B cell (primary cell): ENCODE measurements at regions not wholly inside any gene's neighbourhood (a gene's known extent, or its start where the extent isn't known, plus 50 kb on each side); places are given as distances from the start of the nearest gene placed in this dataset.

ENCODE experiments used
- ATAC-seq: fragments of 200-7000 bp; cut with Tn5 transposase; one replicate; pipeline ENCODE4 v1.10.0; 2021; ENCODE audit warnings: low read depth, mild to moderate bottlenecking, moderate number of reproducible peaks, moderate library complexity
- CTCF ChIA-PET: fragments of 350-600 bp; sonication (Branson Sonifier 250); formaldehyde crosslinking; loops from one replicate; lab custom pipeline; 2021; ENCODE audit warnings: antibody characterized with exemption, inconsistent platforms; lab: Charles Lee
- POLR2A ChIA-PET: fragments of 350-600 bp; sonication (Branson Sonifier 250); formaldehyde crosslinking; loops from one replicate; lab custom pipeline; 2021; ENCODE audit warnings: antibody characterized with exemption; lab: Charles Lee
- DNase-seq: peaks from one replicate; pipeline ENCODE4 v3.0.0; 2013
- H2AFZ ChIP-seq: 2 replicates; pipeline ENCODE4 v1.6.1; 2012; ENCODE audit warnings: mild to moderate bottlenecking, low read depth, low read length; ENCODE audit not compliant: insufficient read depth, poor library complexity, severe bottlenecking
- H3K27ac ChIP-seq, 2 donors: 1 replicate in 1 of 2; 2 replicates in 1 of 2; pipeline ENCODE4 v1.5.1; 2012 to 2013; ENCODE audit warnings: low read length in 2 of 2, mild to moderate bottlenecking in 2 of 2, moderate library complexity in 1 of 2
- H3K27me3 ChIP-seq, 4 experiments: fragments of 200-600 bp in 1 of 4; sonication (generic) in 1 of 4; replicated peaks in 1 of 4; 1 replicate in 2 of 4; 2 replicates in 2 of 4; pipeline versions ENCODE4 v1.6.1 to v1.7.0; 2013 to 2016; ENCODE audit warnings: low read length in 3 of 4, mild to moderate bottlenecking in 2 of 4, mixed read lengths in 1 of 4, moderate library complexity in 1 of 4; ENCODE audit not compliant: insufficient read depth in 4 of 4, control insufficient read depth in 3 of 4; ENCODE audit errors: control extremely low read depth in 1 of 4
- H3K36me3 ChIP-seq, 2 experiments: replicated peaks in 1 of 2; 1 replicate in 1 of 2; 2 replicates in 1 of 2; pipeline versions ENCODE4 v1.6.1 to v1.7.1; 2013; ENCODE audit warnings: low read length in 1 of 2; ENCODE audit not compliant: insufficient read depth in 2 of 2, control insufficient read depth in 1 of 2; ENCODE audit errors: control extremely low read depth in 1 of 2, extremely low read depth in 1 of 2
- H3K4me1 ChIP-seq, 2 donors: fragments of 200-600 bp in 1 of 2; sonication (generic) in 1 of 2; 1 replicate in 1 of 2; 2 replicates in 1 of 2; pipeline versions ENCODE4 v1.5.1 to v1.6.1; 2013 to 2017; ENCODE audit warnings: low read length in 2 of 2; ENCODE audit not compliant: control insufficient read depth in 2 of 2, insufficient read depth in 2 of 2
- H3K4me2 ChIP-seq: replicated peaks from 2 replicates; pipeline ENCODE3; 2012; ENCODE audit warnings: mild to moderate bottlenecking, low read depth, low read length; ENCODE audit not compliant: poor library complexity, severe bottlenecking
- H3K4me3 ChIP-seq, 5 experiments: fragments of 200-600 bp in 1 of 5; sonication (generic) in 1 of 5; 1 replicate in 3 of 5; 2 replicates in 2 of 5; pipeline versions ENCODE4 v1.5.1 to v1.7.0; 2011 to 2016; ENCODE audit warnings: low read length in 4 of 5, mild to moderate bottlenecking in 4 of 5, low read depth in 2 of 5, control low read depth in 1 of 5, moderate library complexity in 1 of 5; ENCODE audit not compliant: insufficient read depth in 1 of 5; ENCODE audit errors: control extremely low read depth in 1 of 5, extremely low read depth in 1 of 5
- H3K79me2 ChIP-seq: fragments of 200-600 bp; sonication (generic); one replicate; pipeline ENCODE4 v1.6.0; 2016; ENCODE audit warnings: low read length; ENCODE audit not compliant: control insufficient read depth, insufficient read depth
- H3K9ac ChIP-seq: fragments of 200-600 bp; sonication (generic); 2 replicates; pipeline ENCODE4 v1.6.1; 2017; ENCODE audit warnings: mild to moderate bottlenecking, low read length, moderate library complexity
- H3K9me3 ChIP-seq, 3 donors: one replicate each; pipeline versions ENCODE4 v1.6.1 to v1.7.1; 2013; ENCODE audit warnings: low read length in 2 of 3; ENCODE audit not compliant: control insufficient read depth in 2 of 3, insufficient read depth in 1 of 3; ENCODE audit errors: control extremely low read depth in 1 of 3
- H4K20me1 ChIP-seq: 2 replicates; pipeline ENCODE4 v1.6.0; 2012; ENCODE audit warnings: mild to moderate bottlenecking, low read length; ENCODE audit not compliant: insufficient read depth, control insufficient read depth, poor library complexity, severe bottlenecking
- H3K27ac Mint-ChIP-seq: one replicate; pipeline ENCODE4 v1.8.0; 2021; ENCODE audit warnings: mixed read lengths
- H3K27me3 Mint-ChIP-seq: one replicate; pipeline ENCODE4 v1.8.0; 2021; ENCODE audit warnings: mixed read lengths
- H3K4me1 Mint-ChIP-seq: one replicate; pipeline ENCODE4 v1.8.0; 2021; ENCODE audit warnings: mixed read lengths
- H3K4me3 Mint-ChIP-seq: one replicate; pipeline ENCODE4 v1.8.0; 2021; ENCODE audit warnings: mixed read lengths
- H3K9me3 Mint-ChIP-seq: one replicate; pipeline ENCODE4 v1.8.0; 2022; ENCODE audit warnings: mixed read lengths; ENCODE audit not compliant: insufficient read depth
- EZH2 ChIP-seq: IDR thresholded peaks from 2 replicates; pipeline ENCODE4 v1.6.1; 2012; ENCODE audit warnings: borderline replicate concordance, low read depth, mild to moderate bottlenecking, moderate library complexity, low read length; ENCODE audit not compliant: insufficient read depth, poor library complexity, severe bottlenecking
- WGBS: methylation state at CpG from one replicate; pipeline ENCODE4 v1.1.5; 2013; ENCODE audit warnings: missing lambda C conversion rate; ENCODE audit not compliant: insufficient coverage; 5-methylcytosine and 5-hydroxymethylcytosine counted together
- intact Hi-C: fragments of 100-400 bp; cut with micrococcal nuclease; formaldehyde crosslinking; loops from one replicate; pipeline ENCODE4 v1.10.0; 2022
- TF ChIP-seq, protein P1 (sequence below): fragments of 200-600 bp; IDR thresholded peaks from one replicate; pipeline ENCODE4 v1.8.0; 2022; ENCODE audit warnings: antibody characterized with exemption, mild to moderate bottlenecking

DNA sequence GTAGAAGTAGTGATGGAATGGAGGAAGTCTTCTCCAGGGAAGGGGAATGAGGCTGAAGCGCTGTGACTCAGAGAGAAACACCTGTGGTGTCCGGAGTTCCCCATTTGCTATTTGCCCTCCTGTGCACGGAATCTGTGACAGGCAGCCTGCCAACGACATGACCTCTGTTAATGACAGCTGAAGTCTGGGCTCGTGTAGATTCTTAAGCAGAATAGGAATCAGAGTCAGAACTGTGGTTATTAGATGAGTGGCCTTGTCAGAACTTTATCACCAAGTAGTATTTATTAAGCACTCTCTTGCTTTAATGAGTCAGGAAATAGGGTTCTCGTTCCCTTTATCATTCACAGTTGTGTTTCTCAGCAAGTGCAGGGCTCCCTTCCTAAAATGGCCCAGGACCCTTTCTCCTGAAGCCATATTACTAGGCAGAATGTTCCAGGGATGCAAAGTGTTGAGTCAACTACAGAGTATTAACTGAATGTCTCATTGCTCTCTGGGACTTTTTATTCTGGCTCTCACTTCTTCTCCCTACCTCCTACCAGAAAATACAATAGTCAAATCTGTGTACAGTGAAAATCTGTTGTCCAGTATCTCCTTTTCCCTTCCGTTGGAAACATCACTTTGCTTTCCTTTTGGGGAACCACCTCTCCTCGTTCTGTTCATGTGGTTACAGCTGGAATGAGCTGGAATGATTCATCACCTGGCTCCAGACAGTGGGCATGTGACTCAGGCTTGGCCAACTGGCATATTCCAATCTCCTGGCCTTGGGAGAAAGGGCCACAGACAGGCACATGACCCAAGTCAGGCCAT lies 77.8 kb upstream of the MAX start:
- Mint-ChIP-seq H3K4me1 (peaks cover 29% of the 10 kb centered on the region), H3K27me3 (no peaks in the 10 kb centered on the region), H3K27ac (peak overlapping the region; percentile 76), H3K9me3 (no peaks in the 10 kb centered on the region), H3K4me3 (peak overlapping the region; percentile 55)
- POLR2A ChIA-PET = interaction anchor here (1.2 kb wide), 1 partner anchor 25 kb away, joined by 3 read pairs; no protein-coding TSS in a partner anchor
- Histone ChIP-seq H3K4me2 (peak overlapping the region; percentile 52), H2AFZ (peak overlapping the region; percentile 35), H3K36me3 (no peaks in the 10 kb centered on the region), H3K4me1 (peaks cover 14 to 15% of the 10 kb centered on the region in 2 donors), H4K20me1 (no peaks in the 10 kb centered on the region), H3K4me3 (peak overlapping the region in 1 of 5 experiments; percentile 15), H3K9me3 (peaks cover 0 to 14% (median 5%) of the 10 kb centered on the region in 3 donors), H3K79me2 (no peaks in the 10 kb centered on the region), H3K9ac (peak overlapping the region; percentile 21), H3K27ac (peak overlapping the region in 1 of 2 donors; percentile 72), H3K27me3 (no peaks in the 10 kb centered on the region)
- ATAC-seq (peak; percentile 93), DNase-seq (peak; percentile 79)
- CTCF ChIA-PET = interaction anchor here (0.7 to 1.5 kb wide), 6 partner anchors 8 to 235 kb away, joined by 3 to 6 read pairs (median 4); no protein-coding TSS in a partner anchor
- TF ChIP-seq, protein P1, sequence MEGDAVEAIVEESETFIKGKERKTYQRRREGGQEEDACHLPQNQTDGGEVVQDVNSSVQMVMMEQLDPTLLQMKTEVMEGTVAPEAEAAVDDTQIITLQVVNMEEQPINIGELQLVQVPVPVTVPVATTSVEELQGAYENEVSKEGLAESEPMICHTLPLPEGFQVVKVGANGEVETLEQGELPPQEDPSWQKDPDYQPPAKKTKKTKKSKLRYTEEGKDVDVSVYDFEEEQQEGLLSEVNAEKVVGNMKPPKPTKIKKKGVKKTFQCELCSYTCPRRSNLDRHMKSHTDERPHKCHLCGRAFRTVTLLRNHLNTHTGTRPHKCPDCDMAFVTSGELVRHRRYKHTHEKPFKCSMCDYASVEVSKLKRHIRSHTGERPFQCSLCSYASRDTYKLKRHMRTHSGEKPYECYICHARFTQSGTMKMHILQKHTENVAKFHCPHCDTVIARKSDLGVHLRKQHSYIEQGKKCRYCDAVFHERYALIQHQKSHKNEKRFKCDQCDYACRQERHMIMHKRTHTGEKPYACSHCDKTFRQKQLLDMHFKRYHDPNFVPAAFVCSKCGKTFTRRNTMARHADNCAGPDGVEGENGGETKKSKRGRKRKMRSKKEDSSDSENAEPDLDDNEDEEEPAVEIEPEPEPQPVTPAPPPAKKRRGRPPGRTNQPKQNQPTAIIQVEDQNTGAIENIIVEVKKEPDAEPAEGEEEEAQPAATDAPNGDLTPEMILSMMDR = no peak
- no peak for TF ChIP-seq EZH2
- WGBS = 8% methylated on average over 5 of the region's 8 CpGs
- intact Hi-C loops = loop anchor here (1.0 kb wide), 2 partner anchors 25 to 48 kb away; no protein-coding TSS in a partner anchor

DNA sequence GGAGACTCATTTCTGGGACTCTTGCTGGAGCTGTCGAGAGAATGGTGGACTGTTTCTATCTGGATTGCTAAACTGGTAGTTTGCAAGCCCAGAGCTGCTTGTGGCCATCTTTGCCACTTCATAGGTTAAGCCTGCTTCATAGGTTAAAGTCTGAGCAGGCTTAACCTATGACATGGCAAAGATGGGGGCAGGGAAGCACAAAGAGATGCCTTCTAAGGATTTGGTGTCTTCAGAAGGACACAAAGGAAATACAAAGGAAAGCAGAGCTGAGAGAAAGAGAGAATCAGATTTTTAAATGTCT lies 78.4 kb upstream of the MAX start:
- no peaks in the 10 kb centered on the region for H3K36me3 ChIP-seq
- no peak for DNase-seq
- H3K79me2 ChIP-seq = no peaks in the 10 kb centered on the region
- no peaks in the 10 kb centered on the region for H3K27me3 Mint-ChIP-seq
- WGBS = 92% methylated on average over 1 of the region's 1 CpG
- H3K4me3 Mint-ChIP-seq = peak overlapping the region; percentile 55
- H3K9me3 ChIP-seq = peaks cover 0 to 14% (median 5%) of the 10 kb centered on the region in 3 donors
- no peak for ATAC-seq
- H4K20me1 ChIP-seq = no peaks in the 10 kb centered on the region
- ChIA-PET POLR2A (interaction anchor here (1.2 kb wide), 1 partner anchor 25 kb away, joined by 3 read pairs; no protein-coding TSS in a partner anchor), CTCF (interaction anchor here (1.0 to 1.5 kb wide), 6 partner anchors 8 to 644 kb away, joined by 3 to 6 read pairs (median 4); no protein-coding TSS in a partner anchor)
- peak overlapping the region; percentile 52 for H3K4me2 ChIP-seq
- no peaks in the 10 kb centered on the region for H3K9me3 Mint-ChIP-seq
- H2AFZ ChIP-seq = peak overlapping the region; percentile 35
- intact Hi-C loops = loop anchor here (1.0 kb wide), 2 partner anchors 25 to 48 kb away; no protein-coding TSS in a partner anchor
- peaks cover 14 to 15% of the 10 kb centered on the region in 2 donors for H3K4me1 ChIP-seq
- peak overlapping the region in 1 of 2 donors; percentile 72 for H3K27ac ChIP-seq
- TF ChIP-seq, protein P1 = no peak
- no peak for TF ChIP-seq EZH2
- peak overlapping the region; percentile 21 for H3K9ac ChIP-seq
- H3K4me3 ChIP-seq = no peak overlapping the region
- peak overlapping the region; percentile 76 for H3K27ac Mint-ChIP-seq
- peaks cover 29% of the 10 kb centered on the region for H3K4me1 Mint-ChIP-seq
- H3K27me3 ChIP-seq = no peaks in the 10 kb centered on the region
